Erythroblast (primary cell): ENCODE measurements at regions not wholly inside any gene's neighbourhood (a gene's known extent, or its start where the extent isn't known, plus 50 kb on each side); places are given as distances from the start of the nearest gene placed in this dataset.

Experiments used
- GATA1 ChIP-seq: IDR thresholded peaks from 2 replicates; pipeline ENCODE4 v1.6.1; 2011; ENCODE audit warnings: low read depth, mild to moderate bottlenecking, control low read depth, low read length, moderate library complexity
- POLR2A ChIP-seq: IDR thresholded peaks from 2 replicates; pipeline ENCODE4 v1.6.1; 2011; ENCODE audit warnings: mild to moderate bottlenecking, low read length

DNA sequence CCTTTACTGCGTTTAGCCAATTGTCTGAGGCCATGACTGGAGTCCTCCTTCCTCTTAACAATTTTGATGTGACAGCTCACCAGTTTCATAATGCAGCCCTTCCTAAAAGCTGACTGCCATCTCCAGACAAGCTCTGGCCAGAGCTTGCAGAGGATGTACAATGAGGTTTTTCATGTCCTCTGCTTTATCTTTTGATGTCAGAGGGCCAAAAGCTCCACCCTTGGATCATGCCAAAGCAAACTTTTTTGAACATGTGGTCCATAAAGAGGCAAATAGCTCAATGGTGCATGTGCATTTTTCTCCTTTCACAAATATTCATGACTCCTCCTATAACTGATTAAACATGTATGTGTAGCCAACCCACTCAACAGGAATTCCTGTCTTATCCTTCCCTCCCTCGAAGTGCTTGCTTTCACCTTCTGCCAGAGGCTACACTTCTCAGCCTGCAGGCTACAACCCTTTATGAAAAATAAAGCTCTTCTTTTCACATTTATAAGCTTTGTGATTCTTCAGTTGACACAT, 266.2 kb downstream of the FBXO15 start:
- TF ChIP-seq POLR2A (no peak), GATA1 (no peak)
